ENCODE measurements at regions not wholly inside any gene's neighbourhood (a gene's known extent, or its start where the extent isn't known, plus 50 kb on each side); places are given as distances from the start of the nearest gene placed in this dataset.

GRCh38 chr2:139609109-139609508 lies 828.9 kb upstream of the NXPH2 start:
- no peak for TF ChIP-seq CTCF (IDR thresholded peaks at IDR 0.05)

GRCh38 chr2:139605668-139606067 lies 825.5 kb upstream of the NXPH2 start:
- no peak for TF ChIP-seq CTCF (IDR thresholded peaks at IDR 0.05)

GRCh38 chr2:139600166-139600565 lies 820.0 kb upstream of the NXPH2 start:
- TF ChIP-seq CTCF (IDR thresholded peaks at IDR 0.05) = no peak

GRCh38 chr2:139585101-139585500 lies 804.9 kb upstream of the NXPH2 start:
- TF ChIP-seq CTCF (IDR thresholded peaks at IDR 0.05) = no peak

- no peak for TF ChIP-seq CTCF (IDR thresholded peaks at IDR 0.05)
Observed at GRCh38 chr2:139574371-139574770, 794.2 kb upstream of the NXPH2 start.

GRCh38 chr2:139556789-139557188 lies 776.6 kb upstream of the NXPH2 start:
- TF ChIP-seq CTCF (IDR thresholded peaks at IDR 0.05) = no peak

- TF ChIP-seq CTCF (IDR thresholded peaks at IDR 0.05) = no peak
Observed at GRCh38 chr2:139550873-139551272, 770.7 kb upstream of the NXPH2 start.

- no peak for TF ChIP-seq CTCF (IDR thresholded peaks at IDR 0.05)
Observed at GRCh38 chr2:139550341-139550740, 770.2 kb upstream of the NXPH2 start.
